Stimulated activated CD4-positive, alpha-beta T cell treated with anti-CD3 and anti-CD28 coated beads, Interleukin-12 subunit alpha, Interleukin-12 subunit beta, amount 100 ng/mL, for 48 hours (primary cell): ENCODE measurements at regions not wholly inside any gene's neighbourhood (a gene's known extent, or its start where the extent isn't known, plus 50 kb on each side); places are given as distances from the start of the nearest gene placed in this dataset.
"Not testable (repeated sequence)": the region's sequence is repeated elsewhere in the genome, so short reads cannot be mapped to it uniquely, and the experiment has no call there.

Source experiments
- DNase-seq, 3 donors: peaks; one replicate each; pipeline ENCODE4 v3.0.0-alpha.2; 2020; ENCODE audit warnings: low read depth in 2 of 3, low spot score in 1 of 3

- DNase-seq = no peak
These were observed 98.0 kb downstream of the VCPKMT start for GRCh38 chr14:50018201-50018932.

- DNase-seq = no peak
These were observed 97.5 kb downstream of the VCPKMT start for GRCh38 chr14:50018933-50019210.

- no peak for DNase-seq
These were observed 96.2 kb downstream of the VCPKMT start for GRCh38 chr14:50020184-50020583.

- DNase-seq = no peak
These were observed 95.6 kb downstream of the VCPKMT start for GRCh38 chr14:50020799-50021198.

- no peak for DNase-seq
These were observed 94.9 kb downstream of the VCPKMT start for GRCh38 chr14:50021261-50022031.

- no peak for DNase-seq
These were observed 93.7 kb downstream of the VCPKMT start for GRCh38 chr14:50022661-50023060.

- no peak for DNase-seq
These were observed 92.5 kb downstream of the VCPKMT start for GRCh38 chr14:50023671-50024490.

- DNase-seq = no peak
These were observed 91.3 kb downstream of the VCPKMT start for GRCh38 chr14:50025073-50025472.

GRCh38 chr14:50025776-50026175, 90.6 kb downstream of the VCPKMT start:
- no peak for DNase-seq

- DNase-seq = no peak
These were observed 90.0 kb downstream of the VCPKMT start for GRCh38 chr14:50026396-50026795.

- DNase-seq = no peak
These were observed 88.6 kb downstream of the VCPKMT start for GRCh38 chr14:50027816-50028215.

GRCh38 chr14:50028458-50028857, 87.9 kb downstream of the VCPKMT start:
- no peak for DNase-seq

- no peak for DNase-seq
These were observed 86.3 kb downstream of the VCPKMT start for GRCh38 chr14:50030036-50030435.

GRCh38 chr14:50030911-50031310, 85.5 kb downstream of the VCPKMT start:
- DNase-seq = not testable (repeated sequence)

- DNase-seq = no peak
These were observed 84.6 kb downstream of the VCPKMT start for GRCh38 chr14:50031602-50032313.

GRCh38 chr14:50032462-50033167, 83.8 kb downstream of the VCPKMT start:
- DNase-seq = not testable (repeated sequence)

GRCh38 chr14:50035214-50035613, 81.2 kb downstream of the VCPKMT start:
- no peak for DNase-seq

- no peak for DNase-seq
These were observed 80.2 kb downstream of the VCPKMT start for GRCh38 chr14:50036211-50036610.

GRCh38 chr14:50036637-50037036, 79.7 kb downstream of the VCPKMT start:
- DNase-seq = no peak

GRCh38 chr14:50037240-50037639, 79.1 kb downstream of the VCPKMT start:
- DNase-seq = no peak

- DNase-seq = no peak
These were observed 78.5 kb downstream of the VCPKMT start for GRCh38 chr14:50037852-50038251.
